ENCODE measurements at regions not wholly inside any gene's neighbourhood (a gene's known extent, or its start where the extent isn't known, plus 50 kb on each side); places are given as distances from the start of the nearest gene placed in this dataset.

- Mint-ChIP-seq H3K27me3 (peaks cover 4% of the 10 kb centered on the region), H3K36me3 (no peaks in the 10 kb centered on the region), H3K4me3 (no peak overlapping the region), H3K4me1 (no peaks in the 10 kb centered on the region), H3K27ac (no peak overlapping the region), H3K9me3 (ENCODE audit: low read depth) (no peaks in the 10 kb centered on the region)
- ATAC-seq (no peak), DNase-seq (no peak)
- CTCF ChIA-PET: no interaction called here
These were observed 223.5 kb downstream of the SNX13 start for GRCh38 chr7:17716816-17717215.

- H3K36me3 Mint-ChIP-seq: no peaks in the 10 kb centered on the region
- H3K4me1 Mint-ChIP-seq: no peaks in the 10 kb centered on the region
- ATAC-seq: no peak
- peaks cover 11% of the 10 kb centered on the region for H3K27me3 Mint-ChIP-seq
- DNase-seq: no peak
- H3K27ac Mint-ChIP-seq: no peak overlapping the region
- no peak overlapping the region for H3K4me3 Mint-ChIP-seq
- CTCF ChIA-PET: no interaction called here
- no peaks in the 10 kb centered on the region for H3K9me3 Mint-ChIP-seq (ENCODE audit: low read depth)
These were observed 220.3 kb downstream of the SNX13 start for GRCh38 chr7:17719998-17720397.

DNA sequence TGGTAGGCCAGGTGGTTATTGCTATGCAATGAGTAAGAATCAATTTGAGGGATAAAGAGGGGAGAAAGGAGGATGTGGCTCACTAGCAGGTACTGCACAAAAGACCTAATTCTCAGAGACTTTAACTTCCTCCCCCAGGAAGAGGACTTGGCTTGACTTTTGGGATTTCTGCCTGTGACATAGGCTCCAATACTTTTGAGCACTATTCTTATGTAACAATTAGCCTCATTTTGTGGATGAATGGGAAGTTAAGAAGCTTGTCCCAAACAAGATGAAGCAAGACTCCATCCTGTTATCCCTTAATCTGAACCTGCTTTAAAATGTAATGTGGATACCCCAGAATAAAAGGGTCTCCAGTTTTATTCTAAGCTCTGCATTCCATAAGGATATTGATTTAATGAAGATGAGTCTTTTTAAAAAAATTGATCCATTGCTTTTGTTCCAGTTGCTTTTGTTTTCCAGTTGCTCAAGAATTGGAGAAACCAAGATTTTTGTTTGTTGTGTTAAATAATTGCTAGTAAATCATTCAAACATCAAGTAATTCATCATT lies 218.5 kb downstream of the SNX13 start:
- Mint-ChIP-seq H3K4me3 (no peak overlapping the region), H3K4me1 (no peaks in the 10 kb centered on the region), H3K36me3 (no peaks in the 10 kb centered on the region), H3K9me3 (ENCODE audit: low read depth) (no peaks in the 10 kb centered on the region), H3K27ac (no peak overlapping the region), H3K27me3 (peaks cover 21% of the 10 kb centered on the region)
- ATAC-seq: no peak
- no peak for DNase-seq
- CTCF ChIA-PET: interaction anchor here (1.4 kb wide), 1 partner anchor 15 kb away, joined by 3 read pairs; no protein-coding TSS in a partner anchor

- H3K4me1 Mint-ChIP-seq: no peaks in the 10 kb centered on the region
- no peak overlapping the region for H3K4me3 Mint-ChIP-seq
- H3K9me3 Mint-ChIP-seq (ENCODE audit: low read depth): no peaks in the 10 kb centered on the region
- H3K27ac Mint-ChIP-seq: no peak overlapping the region
- no peaks in the 10 kb centered on the region for H3K36me3 Mint-ChIP-seq
- ATAC-seq: no peak
- peaks cover 21% of the 10 kb centered on the region for H3K27me3 Mint-ChIP-seq
- DNase-seq: no peak
- CTCF ChIA-PET: no interaction called here
These were observed 217.5 kb downstream of the SNX13 start for GRCh38 chr7:17722798-17723197.

GRCh38 chr7:17725821-17726220 lies 214.5 kb downstream of the SNX13 start:
- H3K4me1 Mint-ChIP-seq: no peaks in the 10 kb centered on the region
- ATAC-seq (no peak), DNase-seq (no peak)
- no peaks in the 10 kb centered on the region for H3K9me3 Mint-ChIP-seq (ENCODE audit: low read depth)
- H3K36me3 Mint-ChIP-seq: no peaks in the 10 kb centered on the region
- H3K4me3 Mint-ChIP-seq: no peak overlapping the region
- CTCF ChIA-PET: no interaction called here
- H3K27ac Mint-ChIP-seq: no peak overlapping the region
- peaks cover 21% of the 10 kb centered on the region for H3K27me3 Mint-ChIP-seq

DNA sequence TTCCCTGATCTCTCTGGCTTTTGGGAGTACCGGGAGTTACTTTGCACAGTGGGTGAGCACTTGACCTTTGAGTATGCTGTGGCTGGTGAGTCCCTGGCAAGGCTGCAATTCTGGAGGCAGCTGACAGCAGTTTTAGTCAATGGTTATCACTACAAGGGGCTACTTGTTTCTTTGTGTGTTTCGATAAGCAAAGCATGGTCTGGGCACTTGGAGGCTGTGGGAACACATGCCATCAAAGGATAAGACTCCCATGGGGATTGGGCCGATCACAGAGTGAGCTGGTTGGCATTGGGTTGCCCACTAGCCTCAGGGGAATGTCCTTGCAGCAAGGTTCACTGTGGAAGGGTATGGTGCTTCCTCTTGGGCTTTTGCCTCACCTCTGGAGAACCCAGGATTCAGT lies 208.2 kb downstream of the SNX13 start:
- H3K9me3 Mint-ChIP-seq (ENCODE audit: low read depth): peaks cover 2% of the 10 kb centered on the region
- no peaks in the 10 kb centered on the region for H3K4me1 Mint-ChIP-seq
- H3K27ac Mint-ChIP-seq: no peak overlapping the region
- ATAC-seq: no peak
- no peak overlapping the region for H3K4me3 Mint-ChIP-seq
- no peaks in the 10 kb centered on the region for H3K27me3 Mint-ChIP-seq
- no peak for DNase-seq
- no peaks in the 10 kb centered on the region for H3K36me3 Mint-ChIP-seq
- CTCF ChIA-PET: no interaction called here
